SK-N-SH (cell line): ENCODE measurements at regions not wholly inside any gene's neighbourhood (a gene's known extent, or its start where the extent isn't known, plus 50 kb on each side); places are given as distances from the start of the nearest gene placed in this dataset.

ENCODE experiments used
- CTCF ChIP-seq: fragments of 200-600 bp; sonication (generic); IDR thresholded peaks from 2 replicates; pipeline ENCODE4 v1.6.1; 2017; ENCODE audit warnings: antibody characterized with exemption, mild to moderate bottlenecking, moderate library complexity
- EP300 ChIP-seq, 2 experiments: IDR thresholded peaks; 2 replicates each; pipeline versions ENCODE4 v1.4.0 to v1.6.1; 2012; ENCODE audit warnings: borderline replicate concordance in 1 of 2, low read depth in 1 of 2, low read length in 1 of 2
- USF2 ChIP-seq: fragments of 150-350 bp; IDR thresholded peaks from 2 replicates; pipeline ENCODE4 v1.6.1; 2017; ENCODE audit warnings: antibody characterized with exemption, low read length, low read depth, borderline replicate concordance

- TF ChIP-seq USF2: no peak
- TF ChIP-seq EP300 (IDR thresholded peaks at IDR 0.05; ENCODE audit: borderline replicate concordance in 1 of 2, low read depth in 1 of 2, low read length in 1 of 2): no peak
- TF ChIP-seq CTCF: no peak
Measured at GRCh38 chr4:167885071-167885470, 207.3 kb upstream of the ANXA10 start.
